GM23338 (cell line): ENCODE measurements at regions not wholly inside any gene's neighbourhood (a gene's known extent, or its start where the extent isn't known, plus 50 kb on each side); places are given as distances from the start of the nearest gene placed in this dataset.

Experiments used
- EZH2 ChIP-seq: fragments of 200-600 bp; sonication (generic); IDR thresholded peaks from one replicate; pipeline ENCODE4 v1.8.0; 2017; ENCODE audit warnings: antibody characterized with exemption, mild to moderate bottlenecking, low read depth; ENCODE audit not compliant: unreplicated experiment
- POLR2AphosphoS5 ChIP-seq: IDR thresholded peaks from 2 replicates; pipeline ENCODE4 v1.6.1; 2016; ENCODE audit warnings: antibody characterized with exemption, low read depth
- ZNF114 ChIP-seq: fragments of 250-450 bp; sonication (Bioruptor Pico); IDR thresholded peaks from 2 replicates; pipeline ENCODE4 v1.5.0; 2020; ENCODE audit warnings: mild to moderate bottlenecking, moderate library complexity
- TF ChIP-seq, protein P1 (sequence below), 2 experiments: fragments of 200-600 bp in 1 of 2; sonication (generic) in 1 of 2; conservative IDR thresholded peaks; 2 replicates each; pipeline versions ENCODE4 v1.5.1 to v1.6.1; 2016 to 2017; ENCODE audit warnings: antibody characterized with exemption in 2 of 2, low read depth in 2 of 2, mild to moderate bottlenecking in 2 of 2, moderate library complexity in 1 of 2
- TF ChIP-seq, protein P2 (sequence below): IDR thresholded peaks from 2 replicates; pipeline ENCODE4 v1.6.1; 2016; ENCODE audit warnings: antibody characterized with exemption

DNA sequence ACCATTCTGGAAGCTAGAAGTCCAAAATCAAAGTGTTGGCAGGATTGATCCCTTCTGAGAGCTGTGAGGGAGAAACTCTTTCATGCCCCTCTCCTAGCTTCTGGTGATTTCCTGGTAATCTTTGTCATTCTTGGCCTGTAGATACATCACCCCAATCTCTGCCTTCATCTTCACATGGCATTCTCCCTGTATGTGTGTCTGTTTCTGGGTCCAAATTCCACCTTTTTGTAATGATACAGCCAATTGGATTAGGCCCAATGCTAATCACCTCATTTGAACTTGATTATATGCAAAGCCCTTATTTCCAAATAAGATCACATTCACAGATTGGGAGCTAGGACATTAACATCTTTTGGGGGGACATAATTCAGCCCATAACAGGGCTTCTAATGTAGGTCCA, 76.9 kb upstream of the MBIP start:
- TF ChIP-seq, protein P1, sequence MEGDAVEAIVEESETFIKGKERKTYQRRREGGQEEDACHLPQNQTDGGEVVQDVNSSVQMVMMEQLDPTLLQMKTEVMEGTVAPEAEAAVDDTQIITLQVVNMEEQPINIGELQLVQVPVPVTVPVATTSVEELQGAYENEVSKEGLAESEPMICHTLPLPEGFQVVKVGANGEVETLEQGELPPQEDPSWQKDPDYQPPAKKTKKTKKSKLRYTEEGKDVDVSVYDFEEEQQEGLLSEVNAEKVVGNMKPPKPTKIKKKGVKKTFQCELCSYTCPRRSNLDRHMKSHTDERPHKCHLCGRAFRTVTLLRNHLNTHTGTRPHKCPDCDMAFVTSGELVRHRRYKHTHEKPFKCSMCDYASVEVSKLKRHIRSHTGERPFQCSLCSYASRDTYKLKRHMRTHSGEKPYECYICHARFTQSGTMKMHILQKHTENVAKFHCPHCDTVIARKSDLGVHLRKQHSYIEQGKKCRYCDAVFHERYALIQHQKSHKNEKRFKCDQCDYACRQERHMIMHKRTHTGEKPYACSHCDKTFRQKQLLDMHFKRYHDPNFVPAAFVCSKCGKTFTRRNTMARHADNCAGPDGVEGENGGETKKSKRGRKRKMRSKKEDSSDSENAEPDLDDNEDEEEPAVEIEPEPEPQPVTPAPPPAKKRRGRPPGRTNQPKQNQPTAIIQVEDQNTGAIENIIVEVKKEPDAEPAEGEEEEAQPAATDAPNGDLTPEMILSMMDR (conservative IDR thresholded peaks at IDR 0.05; ENCODE audit: low read depth in 2 of 2), result no peak
- TF ChIP-seq, protein P2, sequence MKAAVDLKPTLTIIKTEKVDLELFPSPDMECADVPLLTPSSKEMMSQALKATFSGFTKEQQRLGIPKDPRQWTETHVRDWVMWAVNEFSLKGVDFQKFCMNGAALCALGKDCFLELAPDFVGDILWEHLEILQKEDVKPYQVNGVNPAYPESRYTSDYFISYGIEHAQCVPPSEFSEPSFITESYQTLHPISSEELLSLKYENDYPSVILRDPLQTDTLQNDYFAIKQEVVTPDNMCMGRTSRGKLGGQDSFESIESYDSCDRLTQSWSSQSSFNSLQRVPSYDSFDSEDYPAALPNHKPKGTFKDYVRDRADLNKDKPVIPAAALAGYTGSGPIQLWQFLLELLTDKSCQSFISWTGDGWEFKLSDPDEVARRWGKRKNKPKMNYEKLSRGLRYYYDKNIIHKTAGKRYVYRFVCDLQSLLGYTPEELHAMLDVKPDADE, result no peak
- TF ChIP-seq POLR2AphosphoS5, result no peak
- TF ChIP-seq EZH2, result no peak
- TF ChIP-seq ZNF114 (CRISPR knock-in tag), result no peak
